ENCODE measurements at regions not wholly inside any gene's neighbourhood (a gene's known extent, or its start where the extent isn't known, plus 50 kb on each side); places are given as distances from the start of the nearest gene placed in this dataset.

DNA sequence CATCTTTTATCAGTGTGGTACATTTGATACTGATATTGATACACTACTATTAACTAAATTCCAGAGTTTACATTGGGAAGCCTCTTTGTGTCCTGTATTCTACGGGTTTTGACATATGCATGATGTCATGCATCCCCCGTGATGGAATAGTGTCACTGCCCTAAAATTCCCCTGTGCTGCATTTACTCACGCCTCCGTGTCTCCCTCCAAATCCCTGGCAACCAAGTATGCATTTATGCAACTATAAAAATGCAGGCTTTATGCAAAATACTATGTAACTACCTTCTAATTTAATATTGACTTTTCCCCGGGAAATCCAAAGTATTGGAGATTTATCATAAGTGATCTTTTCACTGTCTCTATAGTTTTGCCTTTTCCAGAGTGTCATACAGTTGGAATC is 453.7 kb upstream of the RUNX1 start:
- TF ChIP-seq, protein P1, sequence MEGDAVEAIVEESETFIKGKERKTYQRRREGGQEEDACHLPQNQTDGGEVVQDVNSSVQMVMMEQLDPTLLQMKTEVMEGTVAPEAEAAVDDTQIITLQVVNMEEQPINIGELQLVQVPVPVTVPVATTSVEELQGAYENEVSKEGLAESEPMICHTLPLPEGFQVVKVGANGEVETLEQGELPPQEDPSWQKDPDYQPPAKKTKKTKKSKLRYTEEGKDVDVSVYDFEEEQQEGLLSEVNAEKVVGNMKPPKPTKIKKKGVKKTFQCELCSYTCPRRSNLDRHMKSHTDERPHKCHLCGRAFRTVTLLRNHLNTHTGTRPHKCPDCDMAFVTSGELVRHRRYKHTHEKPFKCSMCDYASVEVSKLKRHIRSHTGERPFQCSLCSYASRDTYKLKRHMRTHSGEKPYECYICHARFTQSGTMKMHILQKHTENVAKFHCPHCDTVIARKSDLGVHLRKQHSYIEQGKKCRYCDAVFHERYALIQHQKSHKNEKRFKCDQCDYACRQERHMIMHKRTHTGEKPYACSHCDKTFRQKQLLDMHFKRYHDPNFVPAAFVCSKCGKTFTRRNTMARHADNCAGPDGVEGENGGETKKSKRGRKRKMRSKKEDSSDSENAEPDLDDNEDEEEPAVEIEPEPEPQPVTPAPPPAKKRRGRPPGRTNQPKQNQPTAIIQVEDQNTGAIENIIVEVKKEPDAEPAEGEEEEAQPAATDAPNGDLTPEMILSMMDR (IDR thresholded peaks at IDR 0.05) = no peak
- TF ChIP-seq, protein P2, sequence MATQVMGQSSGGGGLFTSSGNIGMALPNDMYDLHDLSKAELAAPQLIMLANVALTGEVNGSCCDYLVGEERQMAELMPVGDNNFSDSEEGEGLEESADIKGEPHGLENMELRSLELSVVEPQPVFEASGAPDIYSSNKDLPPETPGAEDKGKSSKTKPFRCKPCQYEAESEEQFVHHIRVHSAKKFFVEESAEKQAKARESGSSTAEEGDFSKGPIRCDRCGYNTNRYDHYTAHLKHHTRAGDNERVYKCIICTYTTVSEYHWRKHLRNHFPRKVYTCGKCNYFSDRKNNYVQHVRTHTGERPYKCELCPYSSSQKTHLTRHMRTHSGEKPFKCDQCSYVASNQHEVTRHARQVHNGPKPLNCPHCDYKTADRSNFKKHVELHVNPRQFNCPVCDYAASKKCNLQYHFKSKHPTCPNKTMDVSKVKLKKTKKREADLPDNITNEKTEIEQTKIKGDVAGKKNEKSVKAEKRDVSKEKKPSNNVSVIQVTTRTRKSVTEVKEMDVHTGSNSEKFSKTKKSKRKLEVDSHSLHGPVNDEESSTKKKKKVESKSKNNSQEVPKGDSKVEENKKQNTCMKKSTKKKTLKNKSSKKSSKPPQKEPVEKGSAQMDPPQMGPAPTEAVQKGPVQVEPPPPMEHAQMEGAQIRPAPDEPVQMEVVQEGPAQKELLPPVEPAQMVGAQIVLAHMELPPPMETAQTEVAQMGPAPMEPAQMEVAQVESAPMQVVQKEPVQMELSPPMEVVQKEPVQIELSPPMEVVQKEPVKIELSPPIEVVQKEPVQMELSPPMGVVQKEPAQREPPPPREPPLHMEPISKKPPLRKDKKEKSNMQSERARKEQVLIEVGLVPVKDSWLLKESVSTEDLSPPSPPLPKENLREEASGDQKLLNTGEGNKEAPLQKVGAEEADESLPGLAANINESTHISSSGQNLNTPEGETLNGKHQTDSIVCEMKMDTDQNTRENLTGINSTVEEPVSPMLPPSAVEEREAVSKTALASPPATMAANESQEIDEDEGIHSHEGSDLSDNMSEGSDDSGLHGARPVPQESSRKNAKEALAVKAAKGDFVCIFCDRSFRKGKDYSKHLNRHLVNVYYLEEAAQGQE (IDR thresholded peaks at IDR 0.05; ENCODE audit: insufficient read depth in 1 of 2, low read depth in 2 of 2, low read length in 1 of 2) = no peak
